Heart right ventricle (tissue), 16 donors: ENCODE measurements at regions not wholly inside any gene's neighbourhood (a gene's known extent, or its start where the extent isn't known, plus 50 kb on each side); places are given as distances from the start of the nearest gene placed in this dataset.

ENCODE experiments used
- ATAC-seq, 8 donors: fragments of 200-7000 bp; cut with Tn5 transposase; one replicate each; pipeline ENCODE4 v1.9.1; 2020; ENCODE audit warnings: mild to moderate bottlenecking in 8 of 8, moderate library complexity in 8 of 8, moderate number of reproducible peaks in 1 of 8
- DNase-seq, 2 donors: peaks; one replicate each; pipeline ENCODE4 v3.0.0-alpha.2; 2020
- H3K27ac ChIP-seq, 10 donors: fragments of 200-600 bp; sonication (generic) in 2 of 10; one replicate each; pipeline versions ENCODE4 v1.5.0 to v1.8.0; 2020 to 2022; ENCODE audit warnings: mild to moderate bottlenecking in 3 of 10
- H3K27me3 ChIP-seq, 7 donors: fragments of 200-600 bp; one replicate each; pipeline ENCODE4 v1.8.0; 2021 to 2022; ENCODE audit warnings: mild to moderate bottlenecking in 2 of 7
- H3K36me3 ChIP-seq, 9 donors: fragments of 200-600 bp; sonication (generic) in 1 of 9; one replicate each; pipeline versions ENCODE4 v1.5.0 to v1.8.0; 2020 to 2022; ENCODE audit warnings: mild to moderate bottlenecking in 2 of 9
- H3K4me1 ChIP-seq, 9 donors: fragments of 200-600 bp; sonication (generic) in 1 of 9; one replicate each; pipeline versions ENCODE4 v1.5.0 to v1.8.0; 2020 to 2022; ENCODE audit warnings: mild to moderate bottlenecking in 4 of 9
- H3K4me3 ChIP-seq, 10 donors: fragments of 200-600 bp; sonication (generic) in 2 of 10; one replicate each; pipeline versions ENCODE4 v1.5.0 to v1.8.0; 2020 to 2022; ENCODE audit warnings: mild to moderate bottlenecking in 7 of 10, moderate library complexity in 2 of 10
- H3K9me3 ChIP-seq, 11 donors: fragments of 200-600 bp in 10 of 11; sonication (generic) in 2 of 11; one replicate each; pipeline versions ENCODE4 v1.5.0 to v1.8.0; 2013 to 2022; ENCODE audit warnings: mild to moderate bottlenecking in 2 of 11, control low read depth in 1 of 11, moderate library complexity in 1 of 11
- CTCF ChIP-seq, 9 donors: fragments of 200-600 bp; sonication (generic) in 2 of 9; IDR thresholded peaks; one replicate each; pipeline versions ENCODE4 v1.5.0 to v1.8.0; 2021 to 2022; ENCODE audit warnings: antibody characterized with exemption in 9 of 9, mild to moderate bottlenecking in 5 of 9, moderate library complexity in 1 of 9
- WGBS, 2 donors: extraction: QIAGEN DNeasy Blood & Tissue Kit; methylation state at CpG; one replicate each; pipeline ENCODE4 v1.1.7; 2013; ENCODE audit warnings: inconsistent platforms in 1 of 2; 5-methylcytosine and 5-hydroxymethylcytosine counted together
- intact Hi-C, 10 donors: fragments of 100-400 bp; cut with DNase I; formaldehyde crosslinking; loops; one replicate each; pipeline versions ENCODE4 v1.11.1 to v1.14.2; 2022
- donor health status: Arrhythmogenic right ventricular cardiomyopathy.
- donor health status: ischemic (EF 13 %, LVEDD 7.1; RV severe dilation, severe dysfunction).
- donor health status: healthy with polysubstance abuse.
- donor health status: DM: no; HTN: yes; CAD: no.
- donor health status: DM: no; HTN: no; CAD: no.
- donor health status: ischemic (EF 25% LVEDD 6.9; RV normal size, moderate dysfunction).
- donor health status: ischemic (EF 25% LVEDD 5.7; RV mildly dilated, moderate dysfunction).
- donor health status: healthy.
- donor health status: DM: yes; HTN: yes; CAD: no.
- donor health status: Ischemic cardiomyopathy.
- donor health status: ischemic (EF 35%, LVEDD 5.7; RV mildly dilated, moderate dysfunction).
- donor health status: nonischemic (EF 11% LVEDD 7.7; RV severe dilation, severe dysfunction).
- donor health status: DM: yes; HTN: yes; CAD: no.
- donor health status: PGD.
- donor health status: ischemic (EF 29% LVEDD 5.4; RV normal size, mild dysfunction).
- donor health status: nonischemic (EF 23%, LVEDD 6.1; RV moderate dilation, normal function).

GRCh38 chr4:129966175-129966574, 870.2 kb downstream of the C4orf33 start:
- peaks cover 0 to 28% (median 4%) of the 10 kb centered on the region in 11 donors for H3K9me3 ChIP-seq
- DNase-seq (no peak), ATAC-seq (no peak)
- TF ChIP-seq CTCF (IDR thresholded peaks at IDR 0.05), result no peak
- no peaks in the 10 kb centered on the region for H3K36me3 ChIP-seq
- H3K4me1 ChIP-seq, result no peaks in the 10 kb centered on the region
- no peak overlapping the region for H3K4me3 ChIP-seq
- no peaks in the 10 kb centered on the region for H3K27me3 ChIP-seq
- intact Hi-C loops, result no loop called here
- no peak overlapping the region for H3K27ac ChIP-seq
- WGBS, 2 donors, result 70 to 76% methylated on average over 2 of the region's 2 CpGs

GRCh38 chr4:129968366-129968765, 872.4 kb downstream of the C4orf33 start:
- Histone ChIP-seq H3K4me3 (no peak overlapping the region), H3K4me1 (no peaks in the 10 kb centered on the region), H3K27ac (no peak overlapping the region), H3K36me3 (no peaks in the 10 kb centered on the region), H3K9me3 (peaks cover 0 to 21% (median 4%) of the 10 kb centered on the region in 11 donors), H3K27me3 (no peaks in the 10 kb centered on the region)
- DNase-seq (no peak), ATAC-seq (no peak)
- TF ChIP-seq CTCF (IDR thresholded peaks at IDR 0.05), result no peak
- intact Hi-C loops, result no loop called here
- 81 to 89% methylated on average over 3 of the region's 3 CpGs for WGBS, 2 donors

- no peaks in the 10 kb centered on the region for H3K4me1 ChIP-seq
- DNase-seq (no peak), ATAC-seq (no peak)
- intact Hi-C loops, result no loop called here
- no peak for TF ChIP-seq CTCF (IDR thresholded peaks at IDR 0.05)
- peaks cover 0 to 21% (median 4%) of the 10 kb centered on the region in 11 donors for H3K9me3 ChIP-seq
- no peaks in the 10 kb centered on the region for H3K36me3 ChIP-seq
- no peaks in the 10 kb centered on the region for H3K27me3 ChIP-seq
- H3K27ac ChIP-seq, result no peak overlapping the region
- 69% methylated on average over 1 of the region's 1 CpG for WGBS, 2 donors
- no peak overlapping the region for H3K4me3 ChIP-seq
Observed at GRCh38 chr4:129968778-129969177, 872.8 kb downstream of the C4orf33 start.

- TF ChIP-seq CTCF (IDR thresholded peaks at IDR 0.05), result no peak
- Histone ChIP-seq H3K4me3 (no peak overlapping the region), H3K36me3 (no peaks in the 10 kb centered on the region), H3K4me1 (no peaks in the 10 kb centered on the region), H3K27ac (no peak overlapping the region), H3K9me3 (peaks cover 0 to 20% (median under 1%) of the 10 kb centered on the region in 11 donors), H3K27me3 (no peaks in the 10 kb centered on the region)
- DNase-seq (no peak), ATAC-seq (no peak)
- WGBS, 2 donors, result 80 to 86% methylated on average over 3 of the region's 3 CpGs
- intact Hi-C loops, result no loop called here
Observed at GRCh38 chr4:129970801-129971200, 874.8 kb downstream of the C4orf33 start.

GRCh38 chr4:129971419-129971818, 875.5 kb downstream of the C4orf33 start:
- TF ChIP-seq CTCF (IDR thresholded peaks at IDR 0.05), result no peak
- intact Hi-C loops, result no loop called here
- no peaks in the 10 kb centered on the region for H3K4me1 ChIP-seq
- no peak for ATAC-seq
- H3K36me3 ChIP-seq, result no peaks in the 10 kb centered on the region
- no peak overlapping the region for H3K27ac ChIP-seq
- no peaks in the 10 kb centered on the region for H3K27me3 ChIP-seq
- DNase-seq, result no peak
- H3K9me3 ChIP-seq, result peaks cover 0 to 16% (median 0%) of the 10 kb centered on the region in 11 donors
- no peak overlapping the region for H3K4me3 ChIP-seq
